ENCODE measurements at regions not wholly inside any gene's neighbourhood (a gene's known extent, or its start where the extent isn't known, plus 50 kb on each side); places are given as distances from the start of the nearest gene placed in this dataset.

GRCh38 chr5:10898514-10898913 is 137.5 kb upstream of the DAP start:
- Histone ChIP-seq H3K4me3 (no peak overlapping the region), H3K4me1 (no peaks in the 10 kb centered on the region), H3K27ac (no peak overlapping the region), H3K27me3 (no peaks in the 10 kb centered on the region), H3K9me3 (no peaks in the 10 kb centered on the region), H3K36me3 (no peaks in the 10 kb centered on the region)
- intact Hi-C loops (cut with DNase I; ENCODE audit: low total_unique reads), result no loop called here
- no peak for DNase-seq
- no peak for TF ChIP-seq CTCF (IDR thresholded peaks at IDR 0.05)

DNA sequence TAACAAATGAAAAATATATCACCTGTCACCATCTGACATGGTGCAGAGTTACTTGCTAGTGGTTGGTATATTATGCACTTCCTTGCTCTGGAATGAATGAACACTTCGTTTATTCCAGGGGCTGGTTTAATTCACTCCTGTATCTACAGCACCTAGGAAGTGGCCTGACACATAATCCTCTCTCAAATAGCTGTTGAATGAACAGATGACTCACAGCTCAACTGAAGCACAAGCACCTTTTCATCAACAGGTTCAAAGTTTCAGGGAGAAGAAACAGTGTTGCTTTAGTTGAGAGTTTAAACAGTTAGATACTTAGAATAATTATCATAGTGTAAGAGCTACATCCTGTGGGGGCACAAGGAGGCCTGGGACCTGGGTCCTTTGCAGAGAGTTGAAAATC is 135.0 kb upstream of the DAP start:
- H3K4me1 ChIP-seq, result no peaks in the 10 kb centered on the region
- H3K4me3 ChIP-seq, result no peak overlapping the region
- H3K27ac ChIP-seq, result no peak overlapping the region
- DNase-seq, result no peak
- peaks cover 0 to 4% (median 3%) of the 10 kb centered on the region in 3 donors for H3K9me3 ChIP-seq
- no peaks in the 10 kb centered on the region for H3K27me3 ChIP-seq
- intact Hi-C loops (cut with DNase I; ENCODE audit: low total_unique reads), result no loop called here
- no peaks in the 10 kb centered on the region for H3K36me3 ChIP-seq
- TF ChIP-seq CTCF (IDR thresholded peaks at IDR 0.05), result no peak

GRCh38 chr5:10894445-10895054 is 133.5 kb upstream of the DAP start:
- H3K27ac ChIP-seq, result no peak overlapping the region
- no peaks in the 10 kb centered on the region for H3K27me3 ChIP-seq
- DNase-seq, result no peak
- H3K36me3 ChIP-seq, result no peaks in the 10 kb centered on the region
- TF ChIP-seq CTCF (IDR thresholded peaks at IDR 0.05), result no peak
- intact Hi-C loops (cut with DNase I; ENCODE audit: low total_unique reads), result no loop called here
- peaks cover 0 to 6% (median 5%) of the 10 kb centered on the region in 3 donors for H3K9me3 ChIP-seq
- H3K4me3 ChIP-seq, result no peak overlapping the region
- no peaks in the 10 kb centered on the region for H3K4me1 ChIP-seq

DNA sequence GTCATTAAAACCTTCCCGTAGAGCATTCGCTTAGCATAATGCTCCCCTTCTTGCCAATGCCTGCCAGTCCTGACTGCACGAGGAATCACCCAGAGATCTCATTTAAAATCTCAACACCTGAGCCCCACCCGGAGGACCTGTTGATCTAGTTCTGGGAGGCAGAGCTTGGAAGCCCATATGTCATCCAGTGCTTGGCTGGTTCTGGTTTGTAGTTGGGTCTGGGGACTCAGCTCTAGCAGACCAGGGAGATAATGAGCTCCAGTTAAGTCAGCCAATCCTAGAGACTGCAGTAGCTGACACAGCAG is 131.8 kb upstream of the DAP start:
- H3K27ac ChIP-seq, result no peak overlapping the region
- no peaks in the 10 kb centered on the region for H3K27me3 ChIP-seq
- H3K4me3 ChIP-seq, result no peak overlapping the region
- H3K36me3 ChIP-seq, result no peaks in the 10 kb centered on the region
- TF ChIP-seq CTCF (IDR thresholded peaks at IDR 0.05), result no peak
- H3K4me1 ChIP-seq, result no peaks in the 10 kb centered on the region
- H3K9me3 ChIP-seq, result peaks cover 0 to 6% (median 5%) of the 10 kb centered on the region in 3 donors
- DNase-seq, result no peak
- intact Hi-C loops (cut with DNase I; ENCODE audit: low total_unique reads), result no loop called here

DNA sequence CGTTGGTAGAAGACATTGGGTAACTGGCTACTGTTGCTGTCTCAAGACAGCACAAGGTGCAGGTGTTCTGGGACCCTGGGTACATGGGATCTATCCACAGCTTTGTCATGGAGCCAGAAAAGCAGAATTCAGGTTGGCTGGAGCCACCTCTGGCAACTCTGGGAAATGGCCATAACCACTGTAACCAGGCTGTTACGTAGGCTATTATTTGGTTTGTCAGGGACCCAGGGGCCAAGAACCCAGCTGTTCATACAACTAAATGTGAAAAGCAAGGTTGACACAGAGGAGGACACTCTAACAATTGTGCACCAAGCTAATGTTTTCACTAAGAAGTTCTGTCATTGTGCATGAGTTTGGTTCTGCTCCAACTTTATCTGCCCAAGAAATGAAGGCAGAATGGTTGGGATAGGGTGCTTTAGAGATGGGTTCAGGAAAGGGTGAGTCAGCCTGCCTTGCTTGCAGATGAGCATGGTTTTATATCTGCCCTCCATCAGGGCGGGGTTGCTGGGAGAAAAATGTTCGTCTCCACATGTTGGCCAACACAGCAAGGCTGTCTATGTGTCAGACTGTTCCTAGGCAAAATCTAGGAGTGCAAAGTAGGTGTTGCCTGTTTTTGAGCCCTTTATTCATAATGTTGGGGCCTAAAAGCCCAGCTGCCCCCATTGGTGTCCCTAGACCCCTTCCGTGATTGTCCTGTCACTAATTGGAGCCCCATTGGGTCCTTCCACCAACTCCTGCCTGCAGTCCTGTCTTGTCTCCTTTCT is 131.3 kb upstream of the DAP start:
- Histone ChIP-seq H3K27ac (no peak overlapping the region), H3K4me1 (no peaks in the 10 kb centered on the region), H3K9me3 (peaks cover 0 to 6% (median 5%) of the 10 kb centered on the region in 3 donors), H3K27me3 (no peaks in the 10 kb centered on the region), H3K4me3 (no peak overlapping the region), H3K36me3 (no peaks in the 10 kb centered on the region)
- no peak for DNase-seq
- TF ChIP-seq CTCF (IDR thresholded peaks at IDR 0.05), result no peak
- intact Hi-C loops (cut with DNase I; ENCODE audit: low total_unique reads), result no loop called here

All from tibial artery (tissue), 4 donors.